ENCODE measurements at regions not wholly inside any gene's neighbourhood (a gene's known extent, or its start where the extent isn't known, plus 50 kb on each side); places are given as distances from the start of the nearest gene placed in this dataset.
"Not testable (repeated sequence)": the region's sequence is repeated elsewhere in the genome, so short reads cannot be mapped to it uniquely, and the experiment has no call there.

DNA sequence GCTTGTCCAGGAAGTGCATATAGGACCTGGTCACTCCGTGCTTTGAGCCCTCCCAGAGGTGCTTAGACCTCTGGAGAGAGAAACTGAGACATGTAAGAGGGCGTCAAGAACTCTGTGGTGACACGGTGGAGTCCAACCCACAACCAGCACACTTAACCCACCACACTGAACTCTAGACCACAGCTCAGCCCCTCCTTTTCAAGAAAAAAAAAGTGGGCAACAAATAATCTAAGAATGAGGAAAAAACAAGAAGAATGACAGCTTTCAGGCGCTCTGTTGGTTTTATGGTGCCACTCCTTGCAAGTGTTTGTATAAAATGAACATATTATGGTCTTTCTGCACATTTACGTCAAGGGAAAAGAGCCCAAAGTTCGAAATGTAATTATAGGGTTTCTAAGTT, 50.2 kb upstream of the SNAPC3 start:
- no peak for DNase-seq (ENCODE audit: low read depth)

DNA sequence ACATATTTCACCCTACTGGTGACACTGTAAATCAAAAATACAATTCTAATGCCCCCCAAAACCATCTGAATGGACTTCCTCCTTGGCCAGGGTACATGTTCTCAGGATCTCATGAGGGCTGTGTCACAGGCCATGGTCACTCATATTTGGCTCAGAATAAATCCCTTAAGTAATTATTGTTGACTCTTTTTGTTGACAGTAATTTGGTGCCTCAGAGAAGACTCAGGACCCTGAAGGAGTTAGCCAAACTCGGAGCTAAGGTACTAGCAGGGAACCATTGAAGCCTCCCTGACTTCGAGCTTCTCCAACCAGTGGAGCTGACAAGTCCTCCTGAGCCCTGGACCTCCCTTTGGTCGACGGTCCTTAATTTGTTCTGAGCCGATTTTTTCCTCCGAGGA, 51.2 kb upstream of the SNAPC3 start:
- no peak for DNase-seq (ENCODE audit: low read depth)

DNA sequence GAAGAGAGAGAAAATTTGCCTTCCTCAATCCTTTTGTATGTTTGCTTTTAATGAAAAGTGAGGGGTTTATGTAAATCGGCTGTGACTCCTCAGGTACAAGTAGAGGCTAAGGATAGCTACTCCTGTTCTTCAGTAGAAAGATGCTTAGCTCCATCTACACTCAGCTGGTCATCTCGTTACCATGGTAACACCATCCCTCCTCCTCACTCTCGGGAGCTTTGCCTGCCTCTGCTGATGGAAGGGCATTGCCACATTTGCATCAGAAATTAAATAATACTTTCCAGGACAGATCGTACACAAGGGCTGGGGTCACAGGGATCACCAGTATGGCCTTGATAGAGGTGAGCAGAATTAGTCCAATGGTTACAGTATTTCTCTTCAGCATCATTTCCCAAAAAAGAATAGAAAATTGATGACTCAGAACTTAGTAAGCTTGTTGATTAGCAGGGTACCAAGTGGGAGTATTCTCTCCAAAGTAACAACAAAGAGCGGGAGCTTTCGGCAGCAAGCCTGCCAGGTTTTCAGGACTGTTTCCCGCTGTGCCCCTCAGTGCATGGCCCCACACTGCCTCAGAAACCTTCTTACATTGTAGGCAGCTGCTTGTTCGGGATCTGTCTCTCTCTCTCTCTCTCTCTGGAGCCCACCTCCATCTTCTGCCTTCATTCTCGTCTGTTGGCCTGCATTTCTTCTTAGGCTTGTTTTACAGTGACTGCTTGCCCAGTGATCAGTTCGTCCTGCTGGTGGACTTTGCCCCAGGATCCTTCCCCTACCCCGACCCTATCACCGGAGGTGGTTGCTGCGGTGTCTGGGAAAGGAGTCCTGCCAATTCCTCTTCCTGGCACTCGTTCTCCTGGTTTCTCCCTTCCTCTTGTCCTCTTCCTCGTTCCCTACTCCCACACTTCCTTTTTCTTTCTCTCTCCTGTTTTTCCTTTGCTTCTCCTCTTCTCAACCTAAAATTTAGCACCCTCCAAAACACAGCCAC, 51.9 kb upstream of the SNAPC3 start:
- no peak for DNase-seq (ENCODE audit: low read depth)

DNA sequence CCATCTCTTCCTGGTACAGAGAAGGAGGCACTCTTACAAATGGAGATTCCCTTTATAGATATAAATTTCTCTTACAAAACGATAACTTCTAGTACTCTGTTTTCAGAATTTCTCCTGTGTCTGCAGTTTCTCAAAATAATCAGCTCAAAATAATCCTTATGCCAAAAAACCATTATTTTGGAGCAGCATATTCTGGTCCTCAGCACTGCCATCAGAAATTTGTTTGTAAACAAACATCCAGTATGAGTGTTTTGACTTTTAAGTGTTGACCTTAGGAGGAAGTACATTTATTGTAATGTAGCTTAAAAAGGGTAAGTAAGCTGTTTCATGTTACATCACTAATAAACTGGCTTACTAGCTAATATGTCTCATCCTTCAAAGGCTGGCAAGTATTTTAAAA, 52.8 kb upstream of the SNAPC3 start:
- DNase-seq (ENCODE audit: low read depth), result no peak

DNA sequence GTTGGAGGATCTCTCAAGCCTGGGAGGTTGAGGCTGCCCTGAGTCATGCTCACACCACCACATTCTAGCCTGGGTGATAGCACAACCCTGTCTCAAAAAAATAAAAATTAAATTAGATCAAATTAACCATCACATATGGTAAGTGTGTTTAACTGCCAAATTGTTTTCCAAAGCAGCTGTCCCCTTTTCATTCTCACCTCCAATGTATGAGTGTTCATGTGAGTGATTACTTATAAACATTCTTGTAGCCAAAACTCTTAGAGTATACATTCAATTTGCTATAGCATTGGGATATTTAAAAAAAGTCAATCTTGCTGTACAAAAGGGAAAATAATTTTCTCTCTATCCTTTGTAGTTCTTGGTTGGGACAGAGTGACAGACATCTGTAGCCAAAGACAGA, 53.4 kb upstream of the SNAPC3 start:
- DNase-seq (ENCODE audit: low read depth), result no peak

DNA sequence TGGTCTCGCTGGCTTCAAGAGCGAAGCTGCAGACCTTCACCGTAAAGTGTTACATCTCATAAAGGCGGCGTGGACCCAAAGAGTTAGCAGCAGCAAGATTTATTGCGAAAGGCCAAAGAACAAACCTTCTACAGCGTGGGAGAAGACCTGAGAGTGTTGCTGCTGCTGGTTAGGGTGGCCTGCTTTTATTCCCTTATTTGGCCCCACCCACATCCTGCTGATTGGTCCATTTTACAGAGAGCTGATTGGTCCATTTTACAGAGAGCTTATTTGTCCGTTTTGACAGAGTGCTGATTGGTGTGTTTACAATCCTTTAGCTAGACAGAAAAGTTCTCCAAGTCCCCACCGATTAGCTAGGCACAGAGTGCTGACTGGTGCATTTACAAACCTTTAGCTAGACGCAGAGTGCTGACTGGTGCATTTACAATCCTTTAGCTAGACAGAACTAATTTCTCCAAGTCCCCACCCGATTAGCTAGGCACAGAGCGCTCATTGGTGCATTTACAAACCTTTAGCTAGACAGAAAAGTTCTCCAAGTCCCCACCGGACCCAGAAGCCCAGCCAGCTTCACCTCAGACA, 57.6 kb upstream of the SNAPC3 start:
- DNase-seq (ENCODE audit: low read depth), result not testable (repeated sequence)

DNA sequence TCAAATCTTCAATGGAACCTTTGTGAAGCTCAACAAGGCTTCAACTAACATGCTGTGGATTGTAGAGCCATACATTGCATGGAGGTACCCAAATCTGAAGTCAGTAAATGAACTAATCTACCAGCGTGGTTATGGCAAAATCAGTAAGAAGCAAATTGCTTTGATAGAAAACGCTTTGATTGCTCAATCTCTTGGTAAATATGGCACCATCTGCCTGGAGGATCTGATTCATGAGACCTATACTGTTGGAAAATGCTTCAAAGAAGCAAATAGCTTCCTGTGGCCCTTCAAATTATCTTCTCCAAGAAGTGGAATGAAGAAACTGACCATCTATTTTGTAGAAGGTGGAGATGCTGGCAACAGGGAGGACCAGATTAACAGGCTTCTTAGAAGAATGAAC, 54.7 kb upstream of the TTC39B start:
- DNase-seq (ENCODE audit: low read depth), result no peak

DNA sequence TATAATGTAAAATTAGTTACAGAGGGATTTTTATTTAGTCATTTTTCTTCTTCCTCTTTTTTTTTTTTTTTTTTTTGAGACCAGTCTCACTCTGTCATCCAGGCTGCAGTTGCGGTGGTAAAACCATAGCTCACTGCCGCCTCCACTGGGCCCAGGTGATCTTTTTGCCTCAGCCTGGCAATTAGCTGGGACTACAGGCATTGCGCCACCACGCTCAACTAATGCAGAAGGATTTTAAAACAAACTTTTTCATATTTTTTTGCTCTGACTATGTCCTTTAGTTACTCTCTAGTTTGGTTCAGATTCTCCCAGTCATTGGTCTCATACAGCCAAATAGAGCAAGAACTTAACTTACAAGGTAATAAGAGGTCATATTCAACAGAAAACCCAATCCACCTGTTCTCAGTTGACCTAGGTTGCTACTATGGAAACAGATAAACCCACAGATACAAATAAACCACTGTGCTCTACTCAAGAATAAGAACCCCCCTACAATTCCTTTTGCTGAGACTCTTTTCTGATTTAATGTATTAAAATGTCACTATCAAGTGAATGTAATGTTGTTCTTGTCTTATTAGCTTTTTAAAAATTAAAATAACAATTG, 50.1 kb upstream of the TTC39B start:
- peak; percentile 1 for DNase-seq (ENCODE audit: low read depth)
